ENCODE measurements at regions not wholly inside any gene's neighbourhood (a gene's known extent, or its start where the extent isn't known, plus 50 kb on each side); places are given as distances from the start of the nearest gene placed in this dataset.

DNA sequence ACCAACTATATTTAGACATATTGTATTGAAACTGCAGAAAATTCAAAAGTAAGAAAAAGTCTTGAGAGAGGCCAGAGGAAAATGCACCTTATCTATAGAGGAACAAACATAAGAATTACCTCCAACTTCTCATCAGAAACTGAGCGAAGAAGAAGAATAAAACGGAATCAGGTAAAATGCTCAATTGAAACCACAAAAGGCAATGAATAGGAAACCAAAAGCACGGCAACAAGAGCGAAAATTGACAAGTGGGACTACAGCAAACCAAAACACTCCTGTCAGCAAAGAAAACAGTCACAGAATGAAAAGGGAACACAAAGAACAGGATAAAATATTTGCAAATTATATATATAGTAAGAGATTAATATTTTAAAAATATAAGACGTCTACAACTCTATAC, 61.9 kb upstream of the PARP11 start:
- TF ChIP-seq, protein P1, sequence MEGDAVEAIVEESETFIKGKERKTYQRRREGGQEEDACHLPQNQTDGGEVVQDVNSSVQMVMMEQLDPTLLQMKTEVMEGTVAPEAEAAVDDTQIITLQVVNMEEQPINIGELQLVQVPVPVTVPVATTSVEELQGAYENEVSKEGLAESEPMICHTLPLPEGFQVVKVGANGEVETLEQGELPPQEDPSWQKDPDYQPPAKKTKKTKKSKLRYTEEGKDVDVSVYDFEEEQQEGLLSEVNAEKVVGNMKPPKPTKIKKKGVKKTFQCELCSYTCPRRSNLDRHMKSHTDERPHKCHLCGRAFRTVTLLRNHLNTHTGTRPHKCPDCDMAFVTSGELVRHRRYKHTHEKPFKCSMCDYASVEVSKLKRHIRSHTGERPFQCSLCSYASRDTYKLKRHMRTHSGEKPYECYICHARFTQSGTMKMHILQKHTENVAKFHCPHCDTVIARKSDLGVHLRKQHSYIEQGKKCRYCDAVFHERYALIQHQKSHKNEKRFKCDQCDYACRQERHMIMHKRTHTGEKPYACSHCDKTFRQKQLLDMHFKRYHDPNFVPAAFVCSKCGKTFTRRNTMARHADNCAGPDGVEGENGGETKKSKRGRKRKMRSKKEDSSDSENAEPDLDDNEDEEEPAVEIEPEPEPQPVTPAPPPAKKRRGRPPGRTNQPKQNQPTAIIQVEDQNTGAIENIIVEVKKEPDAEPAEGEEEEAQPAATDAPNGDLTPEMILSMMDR (IDR thresholded peaks at IDR 0.05; ENCODE audit: insufficient read depth, low read depth, low read length) = no peak
- DNase-seq (ENCODE audit: low read depth) = no peak
- H3K4me3 ChIP-seq (ENCODE audit: low read depth, low read length) = no peak overlapping the region

DNA sequence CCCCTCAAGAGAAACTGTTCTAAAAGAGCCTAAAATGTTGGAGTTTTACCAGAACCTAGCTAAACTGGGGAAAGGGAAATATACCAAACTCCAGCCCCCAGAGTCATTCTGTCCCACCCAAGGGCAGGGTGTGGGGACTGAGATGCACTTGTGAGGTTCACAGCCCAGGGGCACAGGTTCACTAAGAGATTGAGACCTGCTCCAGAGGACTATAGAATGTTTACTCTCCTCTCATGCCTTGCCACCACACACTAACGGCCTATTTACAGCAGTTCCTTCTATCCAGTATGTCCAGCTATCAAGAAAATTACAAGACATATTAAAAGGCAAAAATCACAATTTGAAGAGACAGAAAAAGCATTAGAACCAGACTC, 60.6 kb upstream of the PARP11 start:
- no peak overlapping the region for H3K4me3 ChIP-seq (ENCODE audit: low read depth, low read length)
- no peak for DNase-seq (ENCODE audit: low read depth)
- TF ChIP-seq, protein P1 (IDR thresholded peaks at IDR 0.05; ENCODE audit: insufficient read depth, low read depth, low read length) = no peak

DNA sequence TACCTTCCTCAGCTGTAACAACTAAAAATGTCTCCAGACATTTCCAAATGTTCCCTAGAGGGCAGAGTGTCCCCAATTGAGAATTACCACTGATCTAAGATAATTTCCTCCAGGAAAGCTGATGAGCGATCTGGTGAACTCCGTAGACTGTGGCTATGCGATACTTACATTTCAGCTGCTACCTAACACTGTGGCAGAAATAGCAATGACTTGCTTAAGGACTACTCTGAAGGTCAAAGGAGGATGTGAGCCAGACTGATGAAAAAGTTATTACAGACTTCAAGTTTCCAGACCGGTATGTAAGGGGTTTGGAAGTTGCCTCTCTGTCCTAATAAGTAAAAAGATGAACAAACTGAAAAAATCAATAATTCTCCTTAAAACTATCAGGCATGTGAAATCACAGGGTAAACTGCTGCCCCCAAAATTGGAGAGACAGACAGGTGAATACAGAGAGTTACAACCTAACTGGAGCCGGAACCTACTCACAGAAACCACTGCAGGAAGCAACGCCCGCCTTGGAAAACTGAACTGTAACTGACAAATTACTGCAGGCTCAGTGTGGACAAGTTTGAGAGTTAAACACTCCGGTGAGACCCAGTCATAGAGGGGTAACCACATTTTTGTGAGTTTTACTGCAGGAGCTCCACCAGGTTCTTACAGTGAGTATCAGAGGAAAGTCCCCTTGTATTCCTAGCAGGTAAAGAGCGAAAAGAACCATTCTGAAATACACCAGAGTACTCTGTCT, 60.0 kb upstream of the PARP11 start:
- no peak overlapping the region for H3K4me3 ChIP-seq (ENCODE audit: low read depth, low read length)
- no peak for DNase-seq (ENCODE audit: low read depth)
- TF ChIP-seq, protein P1 (IDR thresholded peaks at IDR 0.05; ENCODE audit: insufficient read depth, low read depth, low read length) = no peak

DNA sequence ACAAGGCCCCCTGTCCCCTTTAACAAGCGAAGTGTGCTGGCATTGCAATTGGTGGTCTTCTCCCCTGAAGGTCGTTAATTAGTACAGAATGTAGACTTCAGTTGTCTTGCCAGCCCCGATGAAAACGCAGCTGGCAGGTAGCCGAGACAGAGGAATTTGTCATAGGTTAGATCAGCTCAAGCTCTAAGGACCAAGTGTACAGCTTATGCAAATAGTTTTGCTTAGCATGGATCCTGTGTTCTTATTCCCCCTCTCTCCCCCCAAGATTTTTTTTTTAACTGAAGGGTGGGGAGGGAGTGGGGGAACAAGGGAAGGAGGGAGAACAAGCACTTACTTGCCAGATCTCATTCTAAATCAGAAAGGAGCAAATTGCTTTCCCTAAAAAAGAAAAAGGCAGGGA, 58.6 kb upstream of the PARP11 start:
- DNase-seq (ENCODE audit: low read depth) = no peak
- TF ChIP-seq, protein P1 (IDR thresholded peaks at IDR 0.05; ENCODE audit: insufficient read depth, low read depth, low read length) = no peak
- no peak overlapping the region for H3K4me3 ChIP-seq (ENCODE audit: low read depth, low read length)

DNA sequence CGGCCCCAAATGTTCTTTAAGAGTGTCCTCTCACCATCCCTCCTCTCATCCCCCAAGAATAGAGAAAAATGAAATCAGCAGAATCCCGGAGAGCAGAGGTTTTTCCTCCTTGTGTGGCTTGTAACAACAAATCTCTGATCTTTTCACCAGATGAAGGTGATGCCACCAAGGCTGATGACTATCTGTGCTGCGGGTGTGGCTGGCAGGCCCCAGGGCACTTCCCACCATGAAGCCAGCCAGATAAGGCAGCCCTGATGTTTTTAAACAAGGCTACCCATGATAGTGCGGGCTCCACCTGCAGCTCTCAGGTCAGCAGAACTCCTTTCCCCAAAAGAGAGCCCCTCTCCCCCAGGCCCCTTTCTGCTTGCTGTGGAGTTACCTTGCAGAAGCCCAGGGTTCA, 58.0 kb upstream of the PARP11 start:
- no peak overlapping the region for H3K4me3 ChIP-seq (ENCODE audit: low read depth, low read length)
- TF ChIP-seq, protein P1 (IDR thresholded peaks at IDR 0.05; ENCODE audit: insufficient read depth, low read depth, low read length) = no peak
- DNase-seq (ENCODE audit: low read depth) = no peak

DNA sequence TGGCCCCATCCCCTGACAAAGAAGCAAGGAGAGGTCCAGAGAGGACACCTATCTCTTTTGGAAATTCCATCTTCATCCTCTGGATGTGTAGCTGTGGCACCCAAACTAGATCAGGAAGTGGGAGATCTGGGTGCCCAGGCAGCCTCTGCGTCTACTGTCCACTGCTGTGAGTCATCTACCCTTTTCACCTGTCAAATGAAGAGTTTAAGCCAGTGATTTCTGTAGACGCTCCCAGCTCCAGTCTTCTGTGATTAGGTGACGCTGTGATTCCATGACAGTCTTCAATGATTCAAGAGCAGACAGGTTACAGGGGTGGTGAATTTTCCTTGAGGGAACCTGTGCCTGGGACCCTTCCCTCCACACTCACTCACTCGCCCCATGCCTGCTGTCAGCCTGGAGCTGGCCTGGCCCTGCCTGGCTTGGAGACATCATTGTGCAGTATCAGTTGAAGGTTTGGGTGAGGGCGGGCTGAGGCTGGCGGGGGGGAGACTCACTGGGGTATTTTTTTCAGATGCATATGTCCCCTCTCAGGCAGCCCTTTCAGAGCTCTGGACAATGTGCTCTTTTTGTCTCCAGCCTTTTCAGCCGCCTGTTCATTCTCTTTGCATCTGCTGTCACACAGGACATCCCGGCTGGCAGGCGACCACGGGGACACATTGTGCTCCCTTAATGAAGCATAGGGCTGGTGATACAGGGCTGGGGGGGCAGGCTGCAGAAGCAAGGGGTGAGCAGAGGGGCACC, 56.8 kb upstream of the PARP11 start:
- TF ChIP-seq, protein P1 (IDR thresholded peaks at IDR 0.05; ENCODE audit: insufficient read depth, low read depth, low read length) = no peak
- H3K4me3 ChIP-seq (ENCODE audit: low read depth, low read length) = no peak overlapping the region
- DNase-seq (ENCODE audit: low read depth) = no peak
